Stimulated activated CD4-positive, alpha-beta T cell treated with anti-CD3 and anti-CD28 coated beads, Interleukin-15, amount 100 ng/mL, for 24 hours (primary cell): ENCODE measurements at regions not wholly inside any gene's neighbourhood (a gene's known extent, or its start where the extent isn't known, plus 50 kb on each side); places are given as distances from the start of the nearest gene placed in this dataset.
"Not testable (repeated sequence)": the region's sequence is repeated elsewhere in the genome, so short reads cannot be mapped to it uniquely, and the experiment has no call there.

Source experiments
- DNase-seq: peaks from one replicate; pipeline ENCODE4 v3.0.0-alpha.2; 2020

GRCh38 chr6:48986845-48987244 is 476.2 kb downstream of the MMUT start:
- no peak for DNase-seq

- no peak for DNase-seq
Observed at GRCh38 chr6:48986105-48986504, 476.9 kb downstream of the MMUT start.

- no peak for DNase-seq
Observed at GRCh38 chr6:48985025-48985424, 478.0 kb downstream of the MMUT start.

- not testable (repeated sequence) for DNase-seq
Observed at GRCh38 chr6:48983968-48984367, 479.1 kb downstream of the MMUT start.

GRCh38 chr6:48983377-48983776 is 479.7 kb downstream of the MMUT start:
- no peak for DNase-seq

- DNase-seq, result no peak
Observed at GRCh38 chr6:48979806-48980205, 483.2 kb downstream of the MMUT start.

- DNase-seq, result no peak
Observed at GRCh38 chr6:48979085-48979484, 484.0 kb downstream of the MMUT start.

- DNase-seq, result no peak
Observed at GRCh38 chr6:48978016-48978415, 485.0 kb downstream of the MMUT start.

GRCh38 chr6:48977573-48977972 is 485.5 kb downstream of the MMUT start:
- no peak for DNase-seq

- DNase-seq, result no peak
Observed at GRCh38 chr6:48973491-48973890, 489.6 kb downstream of the MMUT start.

GRCh38 chr6:48961781-48962415 is 501.2 kb downstream of the MMUT start:
- DNase-seq, result no peak

GRCh38 chr6:48959251-48960060 is 503.6 kb downstream of the MMUT start:
- no peak for DNase-seq

- DNase-seq, result no peak
Observed at GRCh38 chr6:48957781-48958180, 505.3 kb downstream of the MMUT start.

GRCh38 chr6:48951917-48952316 is 511.1 kb downstream of the MMUT start:
- no peak for DNase-seq

- not testable (repeated sequence) for DNase-seq
Observed at GRCh38 chr6:48944276-48944675, 518.8 kb downstream of the MMUT start.

GRCh38 chr6:48933136-48933535 is 529.9 kb downstream of the MMUT start:
- DNase-seq, result no peak

- no peak for DNase-seq
Observed at GRCh38 chr6:48928937-48929336, 534.1 kb downstream of the MMUT start.

- DNase-seq, result no peak
Observed at GRCh38 chr6:48922837-48923236, 540.2 kb downstream of the MMUT start.

- DNase-seq, result no peak
Observed at GRCh38 chr6:48919555-48919954, 543.5 kb downstream of the MMUT start.

- DNase-seq, result no peak
Observed at GRCh38 chr6:48917233-48917632, 545.8 kb downstream of the MMUT start.

GRCh38 chr6:48916607-48917006 is 546.4 kb downstream of the MMUT start:
- DNase-seq, result no peak

GRCh38 chr6:48915591-48915990 is 547.5 kb downstream of the MMUT start:
- DNase-seq, result no peak

GRCh38 chr6:48912503-48912902 is 550.5 kb downstream of the MMUT start:
- DNase-seq, result no peak

- no peak for DNase-seq
Observed at GRCh38 chr6:48904809-48905208, 558.2 kb downstream of the MMUT start.

- no peak for DNase-seq
Observed at GRCh38 chr6:48894469-48894868, 568.6 kb downstream of the MMUT start.
